ENCODE measurements at regions not wholly inside any gene's neighbourhood (a gene's known extent, or its start where the extent isn't known, plus 50 kb on each side); places are given as distances from the start of the nearest gene placed in this dataset.

DNA sequence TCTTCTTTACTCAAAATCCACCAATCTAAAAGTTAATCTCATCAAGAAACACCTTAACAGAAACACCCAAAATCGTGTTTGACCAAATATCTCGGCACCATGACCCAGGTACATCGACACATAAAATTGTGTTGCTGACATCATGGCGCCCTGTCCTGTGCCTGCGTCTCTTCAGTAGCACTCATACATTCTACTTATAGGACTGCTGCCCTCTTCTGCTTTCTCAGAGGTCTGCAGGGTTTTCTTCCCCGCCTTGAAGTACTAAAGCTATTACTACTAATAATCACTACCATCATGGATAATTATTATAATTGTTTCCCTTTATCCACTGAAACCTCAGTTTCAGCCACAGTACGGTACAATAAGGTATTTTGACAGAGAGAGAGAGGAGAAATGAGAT lies 1403.1 kb upstream of the TENM3 start:
- Histone ChIP-seq H3K9me3 (no peaks in the 10 kb centered on the region), H3K27ac (no peak overlapping the region), H3K36me3 (no peaks in the 10 kb centered on the region), H3K27me3 (replicated peaks in 1 of 7) (no peaks in the 10 kb centered on the region), H3K4me1 (no peaks in the 10 kb centered on the region), H3K4me3 (no peak overlapping the region)
- no peak for DNase-seq
- WGBS, 5 donors = 65 to 73% (median 71%) methylated on average over 7 of the region's 7 CpGs
- intact Hi-C loops (cut with DNase I; ENCODE audit: low total_unique reads) = no loop called here
- TF ChIP-seq, protein P1, sequence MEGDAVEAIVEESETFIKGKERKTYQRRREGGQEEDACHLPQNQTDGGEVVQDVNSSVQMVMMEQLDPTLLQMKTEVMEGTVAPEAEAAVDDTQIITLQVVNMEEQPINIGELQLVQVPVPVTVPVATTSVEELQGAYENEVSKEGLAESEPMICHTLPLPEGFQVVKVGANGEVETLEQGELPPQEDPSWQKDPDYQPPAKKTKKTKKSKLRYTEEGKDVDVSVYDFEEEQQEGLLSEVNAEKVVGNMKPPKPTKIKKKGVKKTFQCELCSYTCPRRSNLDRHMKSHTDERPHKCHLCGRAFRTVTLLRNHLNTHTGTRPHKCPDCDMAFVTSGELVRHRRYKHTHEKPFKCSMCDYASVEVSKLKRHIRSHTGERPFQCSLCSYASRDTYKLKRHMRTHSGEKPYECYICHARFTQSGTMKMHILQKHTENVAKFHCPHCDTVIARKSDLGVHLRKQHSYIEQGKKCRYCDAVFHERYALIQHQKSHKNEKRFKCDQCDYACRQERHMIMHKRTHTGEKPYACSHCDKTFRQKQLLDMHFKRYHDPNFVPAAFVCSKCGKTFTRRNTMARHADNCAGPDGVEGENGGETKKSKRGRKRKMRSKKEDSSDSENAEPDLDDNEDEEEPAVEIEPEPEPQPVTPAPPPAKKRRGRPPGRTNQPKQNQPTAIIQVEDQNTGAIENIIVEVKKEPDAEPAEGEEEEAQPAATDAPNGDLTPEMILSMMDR (IDR thresholded peaks at IDR 0.05 in 8 of 11, conservative IDR thresholded peaks at IDR 0.05 in 3 of 11) = no peak
- TF ChIP-seq POLR2A (IDR thresholded peaks at IDR 0.05) (no peak), POLR2AphosphoS5 (IDR thresholded peaks at IDR 0.05) (no peak)

DNA sequence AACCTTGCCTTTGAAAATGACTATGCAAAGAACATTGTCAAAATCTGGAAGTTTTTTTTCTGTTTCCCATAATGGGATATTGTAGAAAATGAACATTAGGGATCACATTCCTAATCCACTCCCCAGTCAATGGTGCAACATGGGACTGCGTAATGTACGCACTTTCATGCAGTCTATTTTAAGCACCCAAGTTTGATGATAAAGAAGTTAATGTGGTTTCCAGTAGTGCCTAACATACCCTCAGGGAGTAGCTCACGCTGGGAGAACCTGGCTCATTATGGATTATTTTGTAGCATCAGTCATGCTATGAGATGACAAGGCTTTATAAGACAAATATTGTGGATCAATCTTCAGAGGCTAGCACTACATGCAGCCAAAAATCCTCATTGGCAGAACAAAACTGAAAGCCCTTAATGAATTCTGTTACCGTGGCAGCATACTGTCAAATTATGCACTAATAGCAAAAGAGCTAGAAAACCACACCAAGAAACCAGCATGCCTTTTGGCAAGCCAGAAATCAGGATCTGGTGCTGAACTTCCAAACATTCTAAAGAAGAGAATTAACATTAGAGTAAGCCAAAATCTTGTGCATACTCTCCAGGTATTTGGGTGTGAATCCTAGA lies 1392.8 kb upstream of the TENM3 start:
- Histone ChIP-seq H3K36me3 (no peaks in the 10 kb centered on the region), H3K4me1 (no peaks in the 10 kb centered on the region), H3K27me3 (replicated peaks in 1 of 7) (no peaks in the 10 kb centered on the region), H3K9me3 (no peaks in the 10 kb centered on the region), H3K4me3 (no peak overlapping the region), H3K27ac (no peak overlapping the region)
- TF ChIP-seq POLR2AphosphoS5 (IDR thresholded peaks at IDR 0.05) = no peak
- TF ChIP-seq, protein P1 (IDR thresholded peaks at IDR 0.05 in 8 of 11, conservative IDR thresholded peaks at IDR 0.05 in 3 of 11) = no peak
- no peak for TF ChIP-seq POLR2A (IDR thresholded peaks at IDR 0.05)
- 86 to 92% (median 89%) methylated on average over 4 of the region's 4 CpGs for WGBS, 5 donors
- no peak for DNase-seq
- intact Hi-C loops (cut with DNase I; ENCODE audit: low total_unique reads) = no loop called here

DNA sequence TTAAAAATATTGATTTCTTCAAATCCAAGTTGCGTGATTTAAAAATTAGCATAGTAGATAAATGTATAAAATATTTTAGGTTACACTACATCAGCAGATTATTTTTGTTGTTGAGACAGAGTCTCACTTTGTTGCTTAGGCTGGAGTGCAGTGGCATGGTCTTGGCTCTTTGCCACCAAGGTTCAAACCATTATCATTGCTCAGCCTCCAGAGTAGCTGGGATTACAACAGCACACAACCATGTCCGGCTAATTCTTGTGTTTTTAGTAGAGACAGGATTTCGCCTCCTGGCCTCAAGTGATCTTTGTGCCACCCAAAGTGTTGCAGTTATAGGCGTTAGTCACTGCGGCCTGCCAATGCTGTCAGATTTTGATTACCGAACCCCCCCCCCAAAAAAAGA lies 1390.5 kb upstream of the TENM3 start:
- intact Hi-C loops (cut with DNase I; ENCODE audit: low total_unique reads) = no loop called here
- TF ChIP-seq POLR2A (IDR thresholded peaks at IDR 0.05) (no peak), POLR2AphosphoS5 (IDR thresholded peaks at IDR 0.05) (no peak)
- TF ChIP-seq, protein P1 (IDR thresholded peaks at IDR 0.05 in 8 of 11, conservative IDR thresholded peaks at IDR 0.05 in 3 of 11) = no peak
- no peak overlapping the region for H3K4me3 ChIP-seq
- H3K9me3 ChIP-seq = peaks cover 0 to 5% (median 4%) of the 10 kb centered on the region in 8 donors
- no peaks in the 10 kb centered on the region for H3K36me3 ChIP-seq
- H3K27ac ChIP-seq = no peak overlapping the region
- WGBS, 5 donors = 67 to 75% (median 73%) methylated on average over 6 of the region's 6 CpGs
- DNase-seq = no peak
- no peaks in the 10 kb centered on the region for H3K4me1 ChIP-seq
- no peaks in the 10 kb centered on the region for H3K27me3 ChIP-seq (replicated peaks in 1 of 7)

DNA sequence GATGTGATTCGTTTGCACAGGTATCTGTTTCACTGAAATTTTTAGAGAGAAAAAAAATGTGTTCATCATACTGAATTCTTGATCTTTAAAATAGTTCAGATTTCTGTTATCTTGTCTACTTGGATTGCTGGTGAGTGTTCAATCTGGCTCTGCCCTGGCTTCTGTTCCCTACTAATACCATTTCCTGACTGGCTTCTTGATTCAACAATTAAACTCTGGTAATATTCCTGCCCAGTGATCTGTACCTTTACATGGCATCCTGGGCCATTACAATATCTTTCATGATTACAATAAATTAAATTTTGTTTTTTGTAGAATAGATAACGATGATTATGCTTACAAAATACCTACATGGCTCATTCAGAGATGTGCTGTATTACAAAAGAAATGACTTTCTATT lies 1388.0 kb upstream of the TENM3 start:
- WGBS, 5 donors = 67 to 88% (median 78%) methylated on average over 2 of the region's 2 CpGs
- intact Hi-C loops (cut with DNase I; ENCODE audit: low total_unique reads) = no loop called here
- Histone ChIP-seq H3K4me3 (no peak overlapping the region), H3K9me3 (peaks cover 0 to 6% (median 4%) of the 10 kb centered on the region in 8 donors), H3K27ac (no peak overlapping the region), H3K4me1 (no peaks in the 10 kb centered on the region), H3K36me3 (no peaks in the 10 kb centered on the region), H3K27me3 (replicated peaks in 1 of 7) (no peaks in the 10 kb centered on the region)
- DNase-seq = no peak
- TF ChIP-seq POLR2A (IDR thresholded peaks at IDR 0.05) (no peak), POLR2AphosphoS5 (IDR thresholded peaks at IDR 0.05) (no peak)
- TF ChIP-seq, protein P1 (IDR thresholded peaks at IDR 0.05 in 8 of 11, conservative IDR thresholded peaks at IDR 0.05 in 3 of 11) = no peak
